ENCODE measurements at regions not wholly inside any gene's neighbourhood (a gene's known extent, or its start where the extent isn't known, plus 50 kb on each side); places are given as distances from the start of the nearest gene placed in this dataset.
"Not testable (repeated sequence)": the region's sequence is repeated elsewhere in the genome, so short reads cannot be mapped to it uniquely, and the experiment has no call there.

DNA sequence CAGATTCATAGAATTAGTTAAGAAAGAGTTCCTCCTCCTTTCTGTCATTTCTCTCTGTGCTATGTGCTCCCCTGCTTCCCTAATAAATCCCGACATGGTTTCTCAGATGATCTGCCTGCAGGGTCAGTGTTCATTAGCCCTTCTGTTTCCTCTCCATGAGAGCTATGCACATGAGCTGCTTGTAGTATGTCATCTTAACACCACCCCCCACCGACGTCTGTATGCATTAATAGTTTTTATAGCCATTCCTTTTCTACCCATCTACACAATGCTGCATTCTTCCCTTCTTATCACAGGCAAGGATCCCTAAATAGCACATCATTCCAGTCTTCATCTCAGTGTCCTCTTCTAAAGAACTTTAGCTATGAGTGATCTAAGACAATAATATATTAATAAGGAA is 809.1 kb downstream of the ANKRD7 start:
- in situ Hi-C loops (cut with MboI; ENCODE audit: low sequenced_read_pairs) = no loop called here

DNA sequence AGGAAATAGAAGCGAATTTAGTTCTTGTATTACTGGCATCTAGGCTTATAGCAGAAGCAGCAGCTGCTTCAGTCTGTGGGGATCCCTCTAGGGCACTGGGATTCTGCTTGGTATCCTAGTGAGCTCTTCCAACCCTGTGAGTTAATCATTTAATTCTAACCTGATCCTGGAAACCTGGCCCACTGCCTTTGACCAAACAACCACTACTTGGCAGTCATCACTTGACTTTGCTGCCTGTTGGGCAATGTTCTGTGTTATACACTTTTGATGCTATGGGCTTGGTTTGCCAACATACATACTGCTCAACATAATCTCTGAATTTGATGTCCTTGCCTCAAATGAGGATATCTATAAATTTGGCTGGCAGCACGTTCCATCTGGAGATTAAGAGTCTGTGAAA is 813.4 kb downstream of the ANKRD7 start:
- in situ Hi-C loops (cut with MboI; ENCODE audit: low sequenced_read_pairs) = no loop called here

DNA sequence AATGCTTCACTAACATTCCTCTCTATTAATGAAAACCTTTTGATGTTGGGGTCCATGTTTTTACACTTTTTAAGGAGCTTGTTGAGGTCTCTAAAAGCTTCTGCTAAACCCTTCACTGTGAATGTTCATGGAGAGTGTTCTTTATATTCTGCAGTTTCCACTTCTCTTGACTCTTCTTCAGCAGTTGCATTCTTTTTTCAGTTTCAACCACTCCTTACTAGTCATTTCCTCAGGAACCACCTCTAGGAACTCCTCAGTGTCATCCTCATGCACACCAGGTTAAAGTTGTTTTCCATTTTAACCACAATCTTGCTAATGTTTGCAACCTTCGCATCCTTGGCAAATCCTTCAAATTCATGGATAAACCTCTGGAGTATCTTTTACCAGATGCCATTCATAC is 821.6 kb downstream of the ANKRD7 start:
- in situ Hi-C loops (cut with MboI; ENCODE audit: low sequenced_read_pairs) = no loop called here

DNA sequence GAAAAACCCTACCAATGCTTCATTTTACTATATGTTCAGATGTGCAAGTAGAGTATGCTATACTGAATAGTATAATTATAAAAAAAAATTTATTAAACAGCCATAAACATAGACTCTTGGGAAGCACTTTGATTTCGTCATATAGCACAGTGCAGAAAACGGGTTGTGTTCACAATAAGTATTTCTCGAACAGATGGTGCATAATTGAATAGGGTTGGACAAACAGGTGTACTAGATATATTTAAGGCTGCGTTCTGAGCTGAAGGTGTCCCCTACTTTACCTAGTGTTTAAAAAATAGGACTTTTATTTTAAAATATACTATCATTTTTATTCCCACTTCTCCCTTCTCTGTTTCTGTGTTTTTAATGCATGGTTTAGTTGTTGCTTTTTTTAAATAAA is 841.5 kb downstream of the ANKRD7 start:
- in situ Hi-C loops (cut with MboI; ENCODE audit: low sequenced_read_pairs) = no loop called here

DNA sequence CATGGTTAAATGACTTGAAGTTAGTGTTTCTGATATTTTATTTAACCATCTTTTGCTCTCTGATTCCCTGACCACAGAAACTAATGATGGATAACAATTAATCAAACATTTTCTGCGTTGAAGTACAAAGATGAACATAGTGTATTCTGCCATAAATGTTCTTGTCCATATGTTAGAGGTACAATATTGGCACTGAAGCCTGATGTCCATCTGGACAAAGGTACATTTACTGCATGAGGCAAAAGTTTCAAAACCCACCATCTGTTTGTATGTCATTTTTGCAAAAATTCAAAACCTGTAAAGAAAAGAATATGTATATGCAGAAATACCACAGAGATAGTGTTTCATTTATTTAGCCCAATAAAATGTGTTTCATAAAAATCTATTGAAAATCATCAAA is 861.5 kb downstream of the ANKRD7 start:
- in situ Hi-C loops (cut with MboI; ENCODE audit: low sequenced_read_pairs) = no loop called here

DNA sequence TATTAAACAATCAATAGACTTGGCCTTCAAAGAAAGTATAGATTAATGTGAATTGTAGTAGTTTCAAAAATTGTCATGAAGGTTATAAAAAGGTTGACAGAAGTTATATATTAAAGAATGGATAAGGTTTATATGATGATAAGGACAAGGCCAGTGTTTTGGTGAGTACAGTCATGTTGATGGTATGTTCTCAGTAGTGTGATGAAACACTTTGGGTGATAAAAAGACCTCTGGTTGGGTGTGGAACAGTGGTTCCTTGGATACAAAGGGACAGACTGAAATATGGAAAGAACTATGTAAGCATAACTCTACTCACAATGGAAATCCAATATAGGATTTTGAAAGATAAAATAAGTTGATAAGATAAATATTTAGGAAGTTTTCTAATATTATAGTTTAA is 866.3 kb downstream of the ANKRD7 start:
- in situ Hi-C loops (cut with MboI; ENCODE audit: low sequenced_read_pairs) = no loop called here

DNA sequence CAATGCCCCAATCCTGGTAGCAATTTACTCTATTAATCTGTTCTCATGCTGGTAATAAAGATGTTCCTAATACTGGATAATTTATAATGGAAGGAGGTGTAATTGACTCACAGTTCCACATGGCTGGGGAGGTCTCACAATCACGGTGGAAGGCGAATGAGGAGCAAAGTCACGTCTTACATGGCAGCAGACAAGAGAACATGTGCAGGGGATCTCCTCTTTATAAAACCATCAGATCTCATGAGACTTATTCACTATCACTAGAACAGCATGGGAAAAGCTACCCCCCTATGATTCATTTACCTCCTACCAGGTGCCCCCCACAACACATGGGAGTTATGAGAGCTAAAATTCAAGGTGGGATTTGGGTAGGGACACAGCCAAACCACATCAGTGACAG is 872.2 kb downstream of the ANKRD7 start:
- in situ Hi-C loops (cut with MboI; ENCODE audit: low sequenced_read_pairs) = no loop called here

DNA sequence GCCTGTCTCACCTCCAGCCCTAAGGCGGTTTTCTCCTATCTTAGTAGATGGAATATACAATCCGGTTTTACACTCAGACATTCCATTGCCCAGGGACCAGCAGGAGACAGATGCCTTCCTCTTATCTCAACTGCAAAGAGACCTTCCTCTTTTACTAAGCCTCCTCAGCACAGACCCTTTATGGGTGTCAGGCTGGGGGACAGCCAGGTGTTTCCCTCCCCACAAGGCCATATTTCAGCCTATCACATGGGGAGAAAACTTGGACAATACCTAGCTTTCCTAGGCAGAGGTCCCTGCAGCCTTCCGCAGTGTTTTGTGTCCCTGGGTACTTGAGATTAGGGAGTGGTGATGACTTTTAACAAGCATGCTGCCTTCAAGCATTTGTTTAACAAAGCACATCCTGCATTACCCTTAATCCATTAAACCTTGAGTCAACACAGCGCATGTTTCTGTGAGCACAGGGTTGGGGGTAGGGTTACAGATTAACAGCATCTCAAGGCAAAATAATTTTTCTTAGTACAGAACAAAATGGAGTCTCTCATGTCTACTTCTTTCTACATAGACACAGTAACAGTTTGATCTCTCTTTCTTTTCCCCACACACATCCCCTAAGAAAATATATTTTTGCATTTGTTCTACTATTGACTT is 876.2 kb downstream of the ANKRD7 start:
- in situ Hi-C loops (cut with MboI; ENCODE audit: low sequenced_read_pairs) = not testable (repeated sequence)

DNA sequence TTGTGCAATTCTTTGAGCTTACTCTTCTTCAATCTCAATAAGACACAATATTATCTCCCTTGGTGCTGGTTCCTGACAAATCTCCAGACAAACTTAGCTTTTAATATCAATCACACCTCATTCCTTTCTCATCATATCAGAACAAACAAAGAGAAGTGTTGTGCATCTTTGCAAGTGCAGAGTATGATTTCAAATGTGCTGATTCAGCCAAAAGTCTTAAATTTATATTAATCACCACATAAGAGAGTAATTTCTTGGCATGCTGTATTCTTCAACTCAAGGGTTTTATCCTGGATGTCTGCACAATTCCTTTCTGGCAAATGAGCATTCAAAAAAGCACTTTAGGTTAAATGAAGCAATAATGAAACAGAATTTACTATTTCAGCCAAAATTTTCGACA is 877.8 kb downstream of the ANKRD7 start:
- in situ Hi-C loops (cut with MboI; ENCODE audit: low sequenced_read_pairs) = no loop called here

DNA sequence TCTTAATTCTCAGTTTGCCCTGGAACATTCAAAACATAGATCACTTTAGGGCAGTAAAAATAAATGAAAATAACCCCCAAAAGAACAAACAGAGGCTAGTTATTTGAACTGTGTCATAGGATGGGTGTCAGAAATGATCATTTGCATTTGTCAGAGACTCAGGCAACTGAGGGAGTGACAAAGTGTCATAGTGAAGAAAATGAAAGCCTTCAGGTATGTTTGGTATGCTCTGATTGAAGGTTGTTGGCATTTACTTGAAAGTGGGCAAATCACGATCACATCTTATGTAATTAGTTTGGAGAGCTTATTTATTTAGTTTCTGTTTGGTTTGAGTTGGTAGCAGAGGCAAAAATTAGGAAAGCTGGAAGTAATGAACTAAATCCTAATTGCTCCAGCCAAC is 880.9 kb downstream of the ANKRD7 start:
- in situ Hi-C loops (cut with MboI; ENCODE audit: low sequenced_read_pairs) = no loop called here

DNA sequence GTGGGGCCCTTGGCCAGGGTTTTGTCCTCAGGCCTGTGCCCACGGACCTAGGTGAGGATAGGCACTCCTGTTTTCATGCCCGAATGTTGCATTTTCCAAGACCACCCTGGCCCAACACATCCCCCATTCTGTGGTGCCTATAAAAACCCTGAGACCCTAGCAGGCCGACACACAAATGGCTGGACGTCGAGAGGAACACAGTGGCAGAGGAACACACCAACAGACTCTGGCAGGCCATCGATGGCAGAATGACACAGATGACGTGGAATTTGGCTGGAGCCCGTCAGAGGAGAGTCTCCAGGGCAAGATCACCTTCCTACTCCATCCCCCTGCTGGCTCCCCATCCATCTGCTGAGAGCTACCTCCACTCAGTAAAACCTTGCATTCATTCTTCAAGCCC is 898.8 kb downstream of the ANKRD7 start:
- in situ Hi-C loops (cut with MboI; ENCODE audit: low sequenced_read_pairs) = no loop called here

DNA sequence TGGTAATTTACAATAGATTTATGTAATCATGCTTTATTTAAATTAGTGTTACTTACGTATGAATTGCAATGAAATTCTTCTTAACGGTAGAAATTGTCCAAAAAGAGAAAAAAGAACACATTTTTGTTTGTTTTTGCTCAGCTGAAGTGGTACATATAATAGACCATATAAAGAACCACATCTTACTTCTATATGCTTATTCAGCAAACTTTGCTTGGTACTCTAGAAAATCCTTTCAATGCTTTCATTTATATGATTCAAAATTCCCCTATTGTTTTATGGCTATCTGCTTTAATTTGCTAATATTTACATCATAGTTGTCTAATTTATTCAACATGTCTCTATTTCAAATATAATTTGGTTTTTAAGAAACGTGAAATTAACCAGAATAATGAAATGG is 903.2 kb downstream of the ANKRD7 start:
- in situ Hi-C loops (cut with MboI; ENCODE audit: low sequenced_read_pairs) = no loop called here

DNA sequence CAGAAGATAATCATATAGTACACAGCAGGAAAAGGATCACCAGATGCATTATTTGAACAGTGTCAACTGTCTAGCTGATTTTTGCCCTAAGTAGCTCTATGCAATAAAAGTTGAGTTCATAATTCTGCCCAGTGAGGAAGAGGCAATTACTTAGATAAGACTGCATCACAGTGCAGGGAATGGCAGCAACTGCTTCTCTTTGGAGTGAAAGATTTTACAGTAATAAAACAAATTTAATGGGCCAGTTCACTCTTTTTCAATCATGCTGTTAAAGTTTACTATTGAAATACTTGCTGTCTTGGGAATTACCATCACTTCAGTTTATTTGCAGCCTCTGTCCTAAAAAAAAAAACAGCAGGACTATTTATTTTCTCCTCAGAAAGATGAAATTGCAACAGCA is 907.9 kb downstream of the ANKRD7 start:
- in situ Hi-C loops (cut with MboI; ENCODE audit: low sequenced_read_pairs) = no loop called here

DNA sequence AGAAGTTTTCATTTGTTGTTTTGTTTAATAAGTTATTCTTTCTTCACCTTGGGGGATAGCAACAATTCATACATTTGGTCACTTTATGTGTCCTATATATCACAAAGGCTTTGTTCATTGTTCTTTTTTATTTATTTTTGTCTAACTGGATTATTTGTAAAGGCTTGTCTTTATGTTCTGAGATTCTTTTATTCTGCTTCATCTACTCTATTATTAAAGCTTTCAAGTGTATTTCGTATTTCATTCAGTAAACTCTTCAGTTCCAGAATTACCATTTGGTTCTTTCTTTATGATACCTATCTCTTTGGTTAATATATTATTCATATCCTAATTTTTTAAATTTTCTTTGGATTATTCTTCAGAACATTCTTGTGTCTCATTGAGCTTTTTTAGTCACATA is 942.9 kb downstream of the ANKRD7 start:
- in situ Hi-C loops (cut with MboI; ENCODE audit: low sequenced_read_pairs) = no loop called here

DNA sequence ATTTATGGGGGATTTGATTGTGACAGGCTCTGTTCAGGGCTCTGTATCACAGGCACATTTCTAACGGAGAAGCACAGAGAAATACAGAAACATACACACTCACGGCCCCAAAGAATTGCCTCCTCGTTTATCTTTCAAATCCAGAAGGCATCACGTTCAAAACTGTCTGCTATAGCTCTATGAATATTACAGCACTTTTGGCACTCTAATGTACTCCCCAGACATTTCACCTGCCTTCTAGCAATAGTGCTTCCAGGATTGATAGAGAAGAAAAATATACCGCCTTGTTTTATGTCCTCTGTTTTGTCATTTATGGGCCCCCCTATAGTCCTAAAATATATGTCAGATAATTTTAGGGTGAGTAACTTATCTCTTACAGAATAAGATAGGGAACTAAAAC is 947.5 kb downstream of the ANKRD7 start:
- in situ Hi-C loops (cut with MboI; ENCODE audit: low sequenced_read_pairs) = no loop called here

DNA sequence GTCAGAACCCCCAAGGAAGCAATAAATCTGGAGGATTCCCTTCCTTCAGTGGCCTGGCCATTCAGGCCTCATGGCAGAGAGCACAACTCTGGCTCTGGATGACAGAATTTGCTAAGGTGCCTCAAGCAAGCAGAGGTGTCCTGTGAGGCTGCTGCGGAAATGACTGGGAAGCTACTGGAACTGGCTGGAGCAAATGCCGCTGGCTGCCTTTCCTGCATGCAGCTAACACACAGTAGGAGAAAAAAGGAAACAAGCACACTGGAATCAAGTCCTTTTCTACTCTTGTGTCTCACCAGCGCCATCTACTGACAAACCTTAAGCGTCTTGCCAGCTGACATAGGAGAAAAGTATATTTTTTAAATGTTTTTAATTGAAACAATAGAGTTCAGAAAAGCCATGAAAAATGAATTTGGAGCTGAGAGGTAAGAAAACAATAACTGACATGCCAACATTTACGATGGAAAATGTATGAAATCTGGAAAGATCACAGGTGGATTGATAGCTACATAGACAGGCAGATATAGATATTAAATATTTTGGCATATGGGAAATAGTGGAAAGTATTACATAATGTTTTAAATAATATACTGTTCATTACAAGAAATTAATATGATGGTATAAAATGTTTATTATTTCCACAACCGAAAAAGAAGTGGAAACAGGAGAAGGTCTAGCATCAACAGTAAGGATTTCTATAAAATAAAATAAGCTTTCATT is 951.6 kb downstream of the ANKRD7 start:
- in situ Hi-C loops (cut with MboI; ENCODE audit: low sequenced_read_pairs) = loop anchor here (25.0 kb wide), 2 partner anchors 814 to 914 kb away; no protein-coding TSS in a partner anchor

DNA sequence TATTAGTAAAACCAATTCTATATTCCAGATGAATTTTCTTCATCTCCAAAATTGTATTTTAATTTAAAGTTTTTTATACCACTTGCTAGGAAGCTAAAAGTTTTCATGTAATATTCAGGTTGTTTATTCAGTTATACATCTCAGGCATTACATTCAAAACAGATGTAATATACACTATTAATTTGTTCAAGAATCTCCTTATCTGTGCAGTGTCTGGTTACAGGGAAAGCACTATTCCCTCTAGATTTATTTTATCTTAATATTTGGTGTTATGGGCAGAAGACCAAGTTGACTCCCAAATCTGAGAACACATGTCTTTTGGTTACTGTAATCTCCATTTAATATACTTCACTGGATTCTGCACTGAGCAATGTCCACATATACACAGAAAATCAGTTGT is 953.4 kb downstream of the ANKRD7 start:
- in situ Hi-C loops (cut with MboI; ENCODE audit: low sequenced_read_pairs) = loop anchor here (25.0 kb wide), 2 partner anchors 816 to 916 kb away; no protein-coding TSS in a partner anchor

DNA sequence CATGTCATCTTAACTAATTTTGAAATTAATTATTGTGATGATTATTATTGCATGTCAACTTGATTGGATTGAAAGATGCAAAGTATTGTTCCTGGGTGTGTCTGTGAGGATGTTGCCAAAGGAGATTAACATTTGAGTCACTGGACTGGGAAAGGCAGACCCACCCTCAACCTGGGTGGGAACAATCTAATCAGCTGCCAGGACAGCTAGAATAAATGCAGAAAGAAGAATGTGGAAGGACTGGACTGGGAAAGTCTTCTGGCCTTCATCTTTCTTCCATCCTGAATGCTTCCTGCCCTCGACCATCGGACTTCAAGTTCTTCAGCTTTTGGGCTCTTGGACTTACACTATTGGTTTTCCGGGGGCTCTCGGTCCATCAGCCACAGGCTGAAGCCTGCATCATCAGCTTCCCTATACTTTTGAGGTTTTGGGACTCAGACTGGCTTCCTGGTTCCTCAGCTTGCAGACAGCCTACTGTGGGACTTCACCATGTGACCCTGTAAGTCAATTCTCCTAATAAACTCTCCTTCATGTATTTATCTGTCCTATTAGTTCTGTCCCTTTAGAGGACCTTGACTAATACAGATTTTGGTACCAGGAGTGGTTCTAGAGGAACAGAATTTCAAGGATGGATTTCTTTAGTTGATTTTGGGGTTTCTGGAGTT is 959.8 kb downstream of the ANKRD7 start:
- in situ Hi-C loops (cut with MboI; ENCODE audit: low sequenced_read_pairs) = loop anchor here (25.0 kb wide), 2 partner anchors 822 to 922 kb away; no protein-coding TSS in a partner anchor

DNA sequence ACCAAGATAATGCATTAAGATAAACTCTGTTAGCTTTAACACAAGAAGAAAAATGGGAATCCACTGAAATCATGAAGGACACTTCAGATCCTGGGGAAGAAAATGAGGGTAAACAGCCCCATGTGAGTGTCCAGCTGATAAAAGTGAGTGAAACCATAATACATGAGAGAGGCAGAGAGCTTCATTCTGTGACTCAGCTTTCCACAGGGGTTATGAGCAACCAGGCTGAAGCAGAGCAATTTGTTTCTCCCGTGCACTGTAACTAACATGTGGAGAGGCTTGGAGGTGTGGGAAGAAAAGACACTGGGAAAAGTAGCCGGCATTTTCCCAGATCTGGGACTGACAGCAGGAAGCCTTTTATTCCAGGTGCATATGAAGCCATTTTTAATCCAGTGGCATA is 971.7 kb downstream of the ANKRD7 start:
- in situ Hi-C loops (cut with MboI; ENCODE audit: low sequenced_read_pairs) = loop anchor here (25.0 kb wide), 2 partner anchors 834 to 934 kb away; no protein-coding TSS in a partner anchor

DNA sequence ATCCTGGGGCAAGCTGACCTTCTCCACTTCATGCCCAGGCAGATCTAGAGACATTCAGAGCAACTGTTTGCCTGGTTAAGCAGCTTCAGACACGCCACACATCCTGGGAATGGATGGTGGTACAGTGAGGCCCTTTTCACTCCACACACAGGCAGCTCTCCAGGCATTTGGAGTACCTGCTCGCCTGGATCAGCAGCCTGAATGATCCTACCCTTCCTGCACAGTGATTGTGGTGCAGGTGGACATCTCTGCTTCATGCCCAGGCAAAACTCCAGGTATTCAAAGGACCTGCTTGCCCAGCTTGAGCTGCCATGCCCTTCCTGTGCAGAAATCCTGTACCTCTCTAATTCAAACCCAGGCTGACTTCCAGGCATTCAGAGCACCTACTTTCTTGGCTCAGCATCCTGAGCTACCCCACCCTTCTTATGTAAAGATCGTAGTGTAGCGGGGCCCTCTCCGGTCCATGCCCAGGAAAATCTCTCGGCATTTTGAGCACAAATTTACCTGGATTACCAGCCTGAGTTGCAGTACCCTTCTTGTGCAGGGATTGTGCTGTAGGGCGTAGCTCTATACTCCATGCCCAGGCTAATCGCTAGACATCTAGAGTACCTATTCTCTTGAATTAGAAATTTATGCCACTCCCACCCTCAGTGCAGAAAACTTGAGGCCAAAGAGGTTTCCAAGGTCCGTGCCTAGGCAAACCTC is 972.8 kb downstream of the ANKRD7 start:
- in situ Hi-C loops (cut with MboI; ENCODE audit: low sequenced_read_pairs) = loop anchor here (25.0 kb wide), 2 partner anchors 835 to 935 kb away; no protein-coding TSS in a partner anchor

DNA sequence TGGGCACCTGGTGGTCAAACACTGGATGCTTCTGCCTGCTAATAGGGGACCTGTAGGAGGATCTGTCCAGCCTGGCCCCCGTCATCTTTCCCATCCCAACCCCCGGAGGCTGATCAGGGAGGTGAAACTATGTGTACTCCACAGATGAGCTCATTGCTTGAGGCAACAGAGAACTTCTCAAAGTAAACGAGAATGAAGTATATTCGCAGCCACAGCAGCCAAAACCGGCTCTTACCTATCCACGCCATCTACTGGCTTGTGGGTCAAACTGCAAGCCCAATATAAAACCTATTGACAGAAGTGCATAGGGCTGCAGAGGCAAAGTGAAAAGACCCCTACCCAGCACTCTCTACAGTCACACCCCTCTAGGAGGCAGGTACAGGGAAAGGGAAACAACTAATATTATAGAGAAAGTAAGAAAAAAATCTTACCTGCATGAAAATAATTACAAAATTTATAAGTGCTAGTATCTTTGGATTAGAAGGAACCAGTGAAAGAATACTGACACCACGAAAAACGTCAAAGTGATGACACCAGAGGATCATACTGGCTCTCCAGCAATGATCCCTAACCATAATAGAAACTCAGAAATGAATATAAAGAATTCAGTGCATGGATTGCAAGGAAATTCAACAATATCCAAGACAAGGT is 973.5 kb downstream of the ANKRD7 start:
- in situ Hi-C loops (cut with MboI; ENCODE audit: low sequenced_read_pairs) = loop anchor here (25.0 kb wide), 2 partner anchors 836 to 936 kb away; no protein-coding TSS in a partner anchor

Data from HL-60/S4 treated with phorbol 12-myristate 13-acetate at 8.2 ng/mL for 4 days and 3 days (cell line).